Subcutaneous abdominal adipose tissue (tissue), 5 donors: ENCODE measurements at regions not wholly inside any gene's neighbourhood (a gene's known extent, or its start where the extent isn't known, plus 50 kb on each side); places are given as distances from the start of the nearest gene placed in this dataset.

Experiments
- H3K27ac ChIP-seq: one replicate; pipeline ENCODE4 v1.7.0; 2013; ENCODE audit warnings: low read depth, mild to moderate bottlenecking, inconsistent platforms, low read length, moderate library complexity
- H3K27me3 ChIP-seq, 5 donors: one replicate each; pipeline ENCODE4 v1.7.0; 2013; ENCODE audit warnings: low read length in 5 of 5, inconsistent platforms in 1 of 5; ENCODE audit not compliant: control insufficient read depth in 5 of 5, insufficient read depth in 4 of 5
- H3K36me3 ChIP-seq, 5 donors: one replicate each; pipeline ENCODE4 v1.7.0; 2013; ENCODE audit warnings: low read length in 5 of 5; ENCODE audit not compliant: control insufficient read depth in 5 of 5, insufficient read depth in 5 of 5
- H3K4me1 ChIP-seq, 5 donors: one replicate each; pipeline ENCODE4 v1.7.0; 2013; ENCODE audit warnings: low read length in 5 of 5, mild to moderate bottlenecking in 3 of 5, moderate library complexity in 1 of 5; ENCODE audit not compliant: control insufficient read depth in 5 of 5, insufficient read depth in 5 of 5
- H3K4me3 ChIP-seq, 5 donors: one replicate each; pipeline ENCODE4 v1.7.0; 2013; ENCODE audit warnings: low read length in 5 of 5, low read depth in 1 of 5
- H3K9ac ChIP-seq, 5 donors: one replicate each; pipeline ENCODE4 v1.7.0; 2013; ENCODE audit warnings: low read length in 5 of 5, mild to moderate bottlenecking in 4 of 5, moderate library complexity in 3 of 5
- H3K9me3 ChIP-seq, 5 donors: one replicate each; pipeline ENCODE4 v1.7.0; 2013; ENCODE audit warnings: low read length in 5 of 5; ENCODE audit not compliant: control insufficient read depth in 5 of 5
- donor health status: healthy.
- donor health status: healthy.
- donor health status: healthy.
- donor health status: healthy.
- donor health status: healthy.

DNA sequence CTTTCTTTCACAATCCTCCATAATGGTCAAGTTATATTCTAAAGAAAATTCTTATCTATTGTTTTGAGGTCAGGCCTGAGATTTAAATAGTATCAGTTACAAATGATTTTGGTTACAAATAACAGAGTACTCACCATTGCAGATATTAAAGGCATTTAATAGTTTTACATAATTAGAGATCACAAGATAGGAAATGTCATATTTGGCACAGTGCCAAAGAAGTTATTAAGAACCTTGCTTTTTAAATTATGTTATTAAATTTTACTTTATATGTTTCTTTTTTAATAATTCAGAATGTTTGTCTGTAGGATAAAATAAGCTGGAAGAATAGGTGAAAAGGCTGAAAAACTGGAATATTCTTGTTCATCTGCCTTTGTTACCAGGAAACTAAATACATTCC lies 1174.7 kb downstream of the PCDH18 start:
- Histone ChIP-seq H3K27me3 (no peaks in the 10 kb centered on the region), H3K9me3 (no peaks in the 10 kb centered on the region), H3K27ac (no peak overlapping the region), H3K4me1 (no peaks in the 10 kb centered on the region), H3K36me3 (no peaks in the 10 kb centered on the region), H3K9ac (no peak overlapping the region), H3K4me3 (no peak overlapping the region)

DNA sequence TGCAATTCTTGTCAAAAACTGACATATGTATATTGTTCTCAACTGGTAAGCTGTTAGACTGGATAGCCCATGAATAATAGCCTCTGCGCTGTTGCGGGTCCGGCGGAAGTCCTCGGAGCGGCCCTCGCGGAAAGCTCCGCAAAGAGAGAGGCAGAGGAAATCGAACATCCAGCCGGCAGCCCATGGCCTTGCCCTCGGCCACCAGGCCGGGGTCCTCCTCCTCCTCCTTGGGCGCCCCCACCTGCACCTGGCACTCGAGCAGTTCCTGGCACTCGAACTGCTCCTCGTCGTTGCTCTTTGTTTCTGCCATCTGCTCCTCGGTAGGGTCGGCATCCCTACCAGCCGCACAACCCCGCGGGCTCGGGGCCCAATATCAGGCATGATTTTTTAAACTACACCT lies 1176.3 kb downstream of the PCDH18 start:
- H3K4me3 ChIP-seq = no peak overlapping the region
- H3K9me3 ChIP-seq = no peaks in the 10 kb centered on the region
- H3K36me3 ChIP-seq = no peaks in the 10 kb centered on the region

DNA sequence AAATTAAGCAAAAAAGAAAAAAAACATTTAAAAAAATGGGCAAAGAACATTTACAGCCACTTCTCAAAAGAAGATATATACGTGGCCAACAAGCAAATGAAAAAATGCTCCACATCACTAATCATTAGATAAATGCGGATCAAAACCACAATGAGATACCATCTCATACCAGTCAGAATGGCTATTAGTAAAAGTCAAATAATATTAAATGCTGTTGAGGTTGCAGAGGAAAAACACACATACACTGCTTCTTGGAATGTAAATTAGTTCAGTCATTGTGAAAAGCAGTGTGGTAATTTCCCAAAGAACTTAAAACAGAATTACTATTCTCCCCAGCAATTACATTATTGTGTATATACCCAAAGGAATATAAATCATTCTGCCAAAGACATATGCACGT lies 1189.0 kb downstream of the PCDH18 start:
- H3K27me3 ChIP-seq = no peaks in the 10 kb centered on the region
- H3K4me3 ChIP-seq = no peak overlapping the region
- H3K9me3 ChIP-seq = no peaks in the 10 kb centered on the region
- no peaks in the 10 kb centered on the region for H3K36me3 ChIP-seq
- H3K27ac ChIP-seq = no peak overlapping the region
- no peaks in the 10 kb centered on the region for H3K4me1 ChIP-seq
- no peak overlapping the region for H3K9ac ChIP-seq

More for the DNA sequence above, 1176.3 kb downstream of the PCDH18 start:
- H3K27ac ChIP-seq = no peak overlapping the region
- H3K4me1 ChIP-seq = no peaks in the 10 kb centered on the region
- H3K27me3 ChIP-seq = no peaks in the 10 kb centered on the region
- no peak overlapping the region for H3K9ac ChIP-seq

DNA sequence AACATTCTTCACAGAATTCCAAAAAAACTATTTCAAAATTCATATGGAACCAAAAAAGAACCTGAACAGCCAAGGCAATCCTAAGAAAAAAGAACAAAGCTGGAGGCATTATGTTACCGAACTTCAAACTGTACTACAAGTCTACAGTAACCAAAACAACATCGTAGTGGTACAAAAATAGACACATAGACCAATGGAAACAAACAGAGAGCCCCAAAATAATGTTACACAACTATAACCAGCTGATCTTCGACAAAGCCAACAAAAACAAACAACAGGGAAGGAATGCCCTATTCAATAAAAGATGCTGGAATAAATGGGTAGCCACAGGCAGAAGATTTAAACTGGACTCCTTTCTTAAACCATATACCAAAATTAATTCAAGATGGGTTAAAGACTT lies 1189.6 kb downstream of the PCDH18 start:
- Histone ChIP-seq H3K9ac (no peak overlapping the region), H3K9me3 (no peaks in the 10 kb centered on the region), H3K4me1 (no peaks in the 10 kb centered on the region), H3K27me3 (no peaks in the 10 kb centered on the region), H3K27ac (no peak overlapping the region), H3K36me3 (no peaks in the 10 kb centered on the region), H3K4me3 (no peak overlapping the region)

DNA sequence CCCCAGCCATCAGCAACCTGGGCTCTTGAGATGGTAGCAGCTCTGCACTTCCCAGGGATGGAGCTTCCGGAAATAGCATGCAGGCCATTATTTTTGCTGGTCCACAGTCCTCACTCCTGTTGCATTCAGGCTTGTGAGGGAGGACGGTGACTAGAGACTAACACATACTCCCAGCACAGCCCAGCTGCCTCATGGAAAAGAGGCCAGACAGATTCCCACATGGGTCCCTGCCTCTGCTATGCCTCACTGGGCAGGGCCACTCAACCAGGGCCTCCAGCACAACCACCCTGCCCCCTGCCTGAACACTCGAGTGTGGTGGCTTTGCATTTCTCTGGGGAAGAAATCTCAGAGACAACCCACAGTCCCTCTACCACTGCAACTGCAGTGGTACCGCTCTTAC lies 1195.1 kb downstream of the PCDH18 start:
- H3K9ac ChIP-seq = no peak overlapping the region
- H3K4me3 ChIP-seq = no peak overlapping the region
- no peaks in the 10 kb centered on the region for H3K27me3 ChIP-seq
- H3K36me3 ChIP-seq = no peaks in the 10 kb centered on the region
- H3K4me1 ChIP-seq = no peaks in the 10 kb centered on the region
- no peaks in the 10 kb centered on the region for H3K9me3 ChIP-seq
- H3K27ac ChIP-seq = no peak overlapping the region

DNA sequence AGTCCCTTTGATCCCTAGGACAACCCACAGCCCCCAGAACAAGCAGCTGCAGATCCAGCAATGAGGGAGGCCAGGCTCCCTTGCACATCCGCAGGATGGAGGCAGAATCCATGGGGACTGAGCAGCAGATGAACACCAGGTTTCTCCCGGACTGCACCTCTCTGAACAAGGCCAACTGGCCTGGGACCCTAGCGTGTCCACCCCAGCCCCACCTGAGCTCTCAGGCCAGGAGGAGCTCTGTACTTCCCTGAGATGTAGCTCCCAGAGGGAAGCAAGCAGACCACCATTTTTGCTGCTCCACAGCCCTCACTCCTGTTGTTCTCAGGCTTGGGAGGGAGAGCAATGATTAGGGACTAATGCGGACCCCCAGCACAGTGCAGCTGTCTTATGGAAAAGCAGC lies 1195.8 kb downstream of the PCDH18 start:
- Histone ChIP-seq H3K27me3 (no peaks in the 10 kb centered on the region), H3K9ac (no peak overlapping the region), H3K9me3 (no peaks in the 10 kb centered on the region), H3K27ac (no peak overlapping the region), H3K4me1 (no peaks in the 10 kb centered on the region), H3K36me3 (no peaks in the 10 kb centered on the region), H3K4me3 (no peak overlapping the region)

DNA sequence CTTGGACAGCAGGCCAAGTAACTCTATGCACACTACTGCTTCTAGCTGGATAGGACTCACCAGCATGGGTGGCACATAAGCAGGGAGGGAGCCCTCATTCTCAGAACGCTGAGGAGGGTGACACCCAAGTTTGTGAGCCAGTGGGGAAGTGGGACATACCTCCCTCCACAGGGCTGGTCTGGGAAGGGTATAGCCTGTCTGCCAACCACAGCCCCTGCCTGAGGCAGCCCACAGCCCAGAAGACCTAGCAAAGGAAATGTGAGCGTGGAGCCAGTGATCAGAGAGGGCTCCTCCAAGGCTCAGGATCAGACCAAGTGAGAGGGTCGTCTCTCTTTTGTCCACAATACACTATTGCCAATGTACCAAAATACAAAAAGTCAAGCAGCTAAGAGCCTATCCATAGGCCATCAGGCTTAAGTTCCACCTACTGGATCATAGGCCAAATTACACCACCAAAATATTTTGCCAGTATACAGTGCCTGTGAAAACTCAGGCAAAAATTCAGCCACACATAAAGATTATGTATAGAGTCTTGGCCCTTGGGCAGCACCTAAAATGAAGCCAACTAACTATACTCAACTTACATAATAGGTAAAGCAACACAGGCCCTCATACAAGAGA lies 1203.1 kb downstream of the PCDH18 start:
- no peak overlapping the region for H3K27ac ChIP-seq
- no peak overlapping the region for H3K9ac ChIP-seq
- H3K4me3 ChIP-seq = no peak overlapping the region
- no peaks in the 10 kb centered on the region for H3K36me3 ChIP-seq
- peaks cover 0 to 3% (median 0%) of the 10 kb centered on the region in 5 donors for H3K27me3 ChIP-seq
- H3K9me3 ChIP-seq = peaks cover 0 to 4% (median 0%) of the 10 kb centered on the region in 5 donors
- no peaks in the 10 kb centered on the region for H3K4me1 ChIP-seq

DNA sequence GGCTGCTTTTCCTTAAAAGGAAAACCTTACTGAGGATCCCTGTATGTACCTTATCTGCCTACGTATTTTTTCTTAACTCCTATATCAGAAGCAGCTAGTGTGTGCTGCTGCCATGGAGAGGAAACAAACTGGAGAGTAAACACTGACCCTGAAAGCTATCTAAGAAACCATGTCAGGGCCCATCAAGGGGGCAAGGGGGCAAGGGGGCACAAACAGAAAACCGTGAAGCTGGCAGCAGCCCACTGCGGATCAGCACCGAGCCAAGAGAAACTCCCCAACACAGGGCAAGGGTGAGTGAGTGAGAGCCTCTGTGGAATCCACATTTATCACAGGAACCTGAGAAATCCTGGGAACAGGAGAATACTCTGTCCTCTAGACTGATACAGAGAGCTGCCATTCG lies 1204.2 kb downstream of the PCDH18 start:
- Histone ChIP-seq H3K4me3 (no peak overlapping the region), H3K27me3 (peaks cover 0 to 3% (median 0%) of the 10 kb centered on the region in 5 donors), H3K4me1 (no peaks in the 10 kb centered on the region), H3K9ac (no peak overlapping the region), H3K36me3 (no peaks in the 10 kb centered on the region), H3K27ac (no peak overlapping the region), H3K9me3 (peaks cover 0 to 4% (median 0%) of the 10 kb centered on the region in 5 donors)

DNA sequence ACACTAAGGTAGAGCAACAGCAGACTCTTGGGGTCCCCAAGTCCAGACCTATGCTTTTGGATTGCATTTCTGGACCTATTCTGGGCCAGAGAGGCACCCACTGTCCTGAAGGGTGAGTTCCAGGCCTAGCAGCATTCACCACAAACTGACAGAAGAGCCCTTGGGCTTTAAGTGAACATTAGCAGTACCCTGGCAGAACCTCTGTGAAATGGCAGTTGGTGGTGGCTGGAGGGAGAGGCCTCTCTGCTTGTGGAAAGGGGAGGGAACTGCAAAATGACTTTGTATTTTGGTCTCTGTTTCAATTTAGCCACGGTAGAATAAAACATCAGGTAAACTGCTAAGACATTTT lies 1211.9 kb downstream of the PCDH18 start:
- Histone ChIP-seq H3K4me1 (no peaks in the 10 kb centered on the region), H3K27me3 (no peaks in the 10 kb centered on the region), H3K4me3 (no peak overlapping the region), H3K36me3 (no peaks in the 10 kb centered on the region), H3K9me3 (no peaks in the 10 kb centered on the region), H3K27ac (no peak overlapping the region), H3K9ac (no peak overlapping the region)

DNA sequence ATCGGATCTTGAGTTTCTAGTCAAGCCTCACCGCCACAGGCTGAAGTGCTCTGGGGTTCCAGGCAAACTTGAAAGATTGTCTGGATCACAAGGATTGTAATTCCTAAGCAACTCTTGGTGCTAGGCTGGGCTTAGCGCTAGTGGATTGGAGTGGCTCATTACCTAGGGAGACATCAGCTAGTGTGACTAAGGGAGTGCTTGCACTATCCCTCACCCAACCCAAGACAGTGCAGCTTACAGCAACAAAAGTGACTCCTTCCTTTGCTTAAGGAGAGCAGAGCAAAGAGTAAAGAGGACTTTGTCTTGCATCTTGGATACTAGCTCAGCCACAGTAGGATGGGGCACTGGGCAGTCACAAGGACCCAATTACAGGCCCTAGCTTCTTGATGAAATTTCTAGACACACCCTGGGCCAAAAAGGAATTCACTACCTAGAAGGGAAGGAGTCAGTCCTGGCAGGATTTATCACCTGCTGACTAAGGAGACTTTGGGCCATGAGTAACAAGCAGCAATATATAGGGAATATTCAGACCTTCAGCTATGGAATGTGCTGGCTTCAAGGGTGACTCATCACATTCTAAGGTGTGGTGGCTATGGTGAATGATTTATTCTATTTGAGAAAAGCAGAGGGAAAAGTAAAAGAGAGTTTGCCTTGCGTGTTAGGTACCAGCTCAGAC lies 1212.4 kb downstream of the PCDH18 start:
- Histone ChIP-seq H3K4me3 (no peak overlapping the region), H3K36me3 (no peaks in the 10 kb centered on the region), H3K27ac (no peak overlapping the region), H3K9ac (no peak overlapping the region), H3K4me1 (no peaks in the 10 kb centered on the region), H3K9me3 (no peaks in the 10 kb centered on the region), H3K27me3 (no peaks in the 10 kb centered on the region)
